ENCODE measurements at regions not wholly inside any gene's neighbourhood (a gene's known extent, or its start where the extent isn't known, plus 50 kb on each side); places are given as distances from the start of the nearest gene placed in this dataset.

DNA sequence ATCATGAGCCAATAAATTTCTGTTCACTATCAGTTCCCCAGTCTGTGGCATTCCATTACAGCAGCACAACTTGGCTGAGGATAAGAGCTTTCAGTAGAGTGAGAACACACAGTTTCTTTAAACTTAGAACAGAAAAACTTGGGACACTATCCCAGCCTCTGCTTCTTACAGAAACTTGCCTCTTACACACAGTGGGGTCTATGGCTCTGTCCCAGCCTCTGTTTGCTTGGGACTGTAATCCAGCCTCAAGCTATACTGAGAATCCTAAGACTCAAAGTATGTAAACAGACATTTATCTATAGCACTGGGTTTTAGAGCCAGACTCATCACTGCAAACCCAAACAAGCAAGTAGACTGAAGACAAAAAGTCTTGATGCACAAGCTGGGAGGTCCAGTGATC, 355.8 kb upstream of the VSTM2A start:
- TF ChIP-seq, protein P1, sequence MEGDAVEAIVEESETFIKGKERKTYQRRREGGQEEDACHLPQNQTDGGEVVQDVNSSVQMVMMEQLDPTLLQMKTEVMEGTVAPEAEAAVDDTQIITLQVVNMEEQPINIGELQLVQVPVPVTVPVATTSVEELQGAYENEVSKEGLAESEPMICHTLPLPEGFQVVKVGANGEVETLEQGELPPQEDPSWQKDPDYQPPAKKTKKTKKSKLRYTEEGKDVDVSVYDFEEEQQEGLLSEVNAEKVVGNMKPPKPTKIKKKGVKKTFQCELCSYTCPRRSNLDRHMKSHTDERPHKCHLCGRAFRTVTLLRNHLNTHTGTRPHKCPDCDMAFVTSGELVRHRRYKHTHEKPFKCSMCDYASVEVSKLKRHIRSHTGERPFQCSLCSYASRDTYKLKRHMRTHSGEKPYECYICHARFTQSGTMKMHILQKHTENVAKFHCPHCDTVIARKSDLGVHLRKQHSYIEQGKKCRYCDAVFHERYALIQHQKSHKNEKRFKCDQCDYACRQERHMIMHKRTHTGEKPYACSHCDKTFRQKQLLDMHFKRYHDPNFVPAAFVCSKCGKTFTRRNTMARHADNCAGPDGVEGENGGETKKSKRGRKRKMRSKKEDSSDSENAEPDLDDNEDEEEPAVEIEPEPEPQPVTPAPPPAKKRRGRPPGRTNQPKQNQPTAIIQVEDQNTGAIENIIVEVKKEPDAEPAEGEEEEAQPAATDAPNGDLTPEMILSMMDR (IDR thresholded peaks at IDR 0.05): no peak
- TF ChIP-seq, protein P2, sequence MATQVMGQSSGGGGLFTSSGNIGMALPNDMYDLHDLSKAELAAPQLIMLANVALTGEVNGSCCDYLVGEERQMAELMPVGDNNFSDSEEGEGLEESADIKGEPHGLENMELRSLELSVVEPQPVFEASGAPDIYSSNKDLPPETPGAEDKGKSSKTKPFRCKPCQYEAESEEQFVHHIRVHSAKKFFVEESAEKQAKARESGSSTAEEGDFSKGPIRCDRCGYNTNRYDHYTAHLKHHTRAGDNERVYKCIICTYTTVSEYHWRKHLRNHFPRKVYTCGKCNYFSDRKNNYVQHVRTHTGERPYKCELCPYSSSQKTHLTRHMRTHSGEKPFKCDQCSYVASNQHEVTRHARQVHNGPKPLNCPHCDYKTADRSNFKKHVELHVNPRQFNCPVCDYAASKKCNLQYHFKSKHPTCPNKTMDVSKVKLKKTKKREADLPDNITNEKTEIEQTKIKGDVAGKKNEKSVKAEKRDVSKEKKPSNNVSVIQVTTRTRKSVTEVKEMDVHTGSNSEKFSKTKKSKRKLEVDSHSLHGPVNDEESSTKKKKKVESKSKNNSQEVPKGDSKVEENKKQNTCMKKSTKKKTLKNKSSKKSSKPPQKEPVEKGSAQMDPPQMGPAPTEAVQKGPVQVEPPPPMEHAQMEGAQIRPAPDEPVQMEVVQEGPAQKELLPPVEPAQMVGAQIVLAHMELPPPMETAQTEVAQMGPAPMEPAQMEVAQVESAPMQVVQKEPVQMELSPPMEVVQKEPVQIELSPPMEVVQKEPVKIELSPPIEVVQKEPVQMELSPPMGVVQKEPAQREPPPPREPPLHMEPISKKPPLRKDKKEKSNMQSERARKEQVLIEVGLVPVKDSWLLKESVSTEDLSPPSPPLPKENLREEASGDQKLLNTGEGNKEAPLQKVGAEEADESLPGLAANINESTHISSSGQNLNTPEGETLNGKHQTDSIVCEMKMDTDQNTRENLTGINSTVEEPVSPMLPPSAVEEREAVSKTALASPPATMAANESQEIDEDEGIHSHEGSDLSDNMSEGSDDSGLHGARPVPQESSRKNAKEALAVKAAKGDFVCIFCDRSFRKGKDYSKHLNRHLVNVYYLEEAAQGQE (IDR thresholded peaks at IDR 0.05; ENCODE audit: insufficient read depth in 1 of 2, low read depth in 2 of 2, low read length in 1 of 2): no peak
- TF ChIP-seq POLR2AphosphoS5 (IDR thresholded peaks at IDR 0.05; ENCODE audit: low read depth, low read length): no peak
